ENCODE measurements at regions not wholly inside any gene's neighbourhood (a gene's known extent, or its start where the extent isn't known, plus 50 kb on each side); places are given as distances from the start of the nearest gene placed in this dataset.

DNA sequence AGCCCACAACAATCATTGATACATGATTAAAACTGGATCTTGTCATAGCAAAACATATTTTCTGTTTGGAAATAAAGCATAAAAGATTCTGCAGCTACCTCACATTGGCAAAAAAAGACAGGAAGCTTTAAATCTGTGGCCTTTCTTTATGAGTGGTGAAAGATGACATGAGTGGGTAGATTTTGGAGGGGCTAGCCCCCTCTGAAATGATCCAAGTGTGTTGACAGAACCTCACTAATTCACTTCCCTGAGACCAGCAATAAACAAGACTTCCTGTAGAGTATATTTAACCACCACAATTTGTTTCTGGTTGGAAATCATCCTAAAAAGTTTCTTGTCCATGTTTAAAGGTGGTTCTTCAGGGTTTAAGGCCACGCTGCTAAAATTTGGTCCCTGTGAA lies 530.8 kb downstream of the SPATA31D1 start:
- Histone ChIP-seq H3K14ac (ENCODE audit: low read length) (no peak overlapping the region), H2AFZ (ENCODE audit: insufficient read depth, low read length, poor library complexity) (no peak overlapping the region), H3K18ac (ENCODE audit: low read length) (no peak overlapping the region), H3K23ac (ENCODE audit: low read length) (no peak overlapping the region), H3K27me3 (ENCODE audit: insufficient read depth, low read length) (no peaks in the 10 kb centered on the region), H3K4me1 (ENCODE audit: control insufficient read depth in 1 of 2, insufficient read depth in 2 of 2, low read length in 2 of 2) (no peaks in the 10 kb centered on the region), H2AK5ac (ENCODE audit: low read length) (no peak overlapping the region), H3K4me2 (ENCODE audit: low read length) (no peak overlapping the region), H2BK120ac (ENCODE audit: insufficient read depth, low read length, poor library complexity) (no peak overlapping the region), H3K36me3 (ENCODE audit: control insufficient read depth in 1 of 2, insufficient read depth in 2 of 2, low read length in 2 of 2) (no peaks in the 10 kb centered on the region), H4K8ac (ENCODE audit: low read depth, low read length) (no peak overlapping the region), H3K4me3 (ENCODE audit: low read depth, low read length) (no peak overlapping the region), H3K27ac (ENCODE audit: low read depth, low read length) (no peak overlapping the region), H4K12ac (ENCODE audit: low read depth, low read length) (no peak overlapping the region), H4K91ac (ENCODE audit: low read depth, low read length) (no peak overlapping the region), H2BK12ac (ENCODE audit: low read length) (no peak overlapping the region), H3K79me1 (ENCODE audit: low read length) (no peaks in the 10 kb centered on the region), H3K9me3 (ENCODE audit: insufficient read depth, low read depth, low read length) (no peaks in the 10 kb centered on the region), H3K9ac (ENCODE audit: low read length) (no peak overlapping the region), H3K4ac (ENCODE audit: low read depth, low read length) (no peak overlapping the region), H2BK5ac (ENCODE audit: low read depth, low read length, poor library complexity) (no peak overlapping the region), H3K79me2 (ENCODE audit: control insufficient read depth, insufficient read depth, low read length, poor library complexity) (no peaks in the 10 kb centered on the region)
- WGBS (ENCODE audit: extremely low coverage, insufficient coverage, insufficient read length), result no CpG with 5 or more reads among the region's 1 CpG
- DNase-seq, result no peak

DNA sequence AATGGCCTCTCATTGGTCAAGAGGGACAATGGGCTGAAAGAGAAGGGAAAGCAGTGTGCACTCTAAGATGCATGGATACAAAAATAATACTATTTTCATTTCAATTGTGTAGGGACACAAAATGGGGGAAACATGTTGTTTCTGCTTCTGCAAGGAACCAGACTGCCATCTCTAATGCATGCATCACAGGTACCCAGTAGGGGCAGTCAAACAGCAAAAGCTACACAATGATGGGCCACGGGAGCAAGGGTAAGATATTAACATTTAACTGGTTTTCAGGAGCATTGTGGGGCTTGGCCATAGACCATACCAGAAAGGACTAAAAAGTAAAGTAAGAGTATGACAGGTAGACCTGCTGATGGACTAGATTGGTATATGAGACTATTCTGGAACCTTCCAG lies 535.8 kb downstream of the SPATA31D1 start:
- no peak overlapping the region for H3K4ac ChIP-seq (ENCODE audit: low read depth, low read length)
- no peak overlapping the region for H3K18ac ChIP-seq (ENCODE audit: low read length)
- H3K79me1 ChIP-seq (ENCODE audit: low read length), result no peaks in the 10 kb centered on the region
- H2BK12ac ChIP-seq (ENCODE audit: low read length), result no peak overlapping the region
- no peak overlapping the region for H3K4me2 ChIP-seq (ENCODE audit: low read length)
- no peak overlapping the region for H3K9ac ChIP-seq (ENCODE audit: low read length)
- H4K8ac ChIP-seq (ENCODE audit: low read depth, low read length), result no peak overlapping the region
- H3K79me2 ChIP-seq (ENCODE audit: control insufficient read depth, insufficient read depth, low read length, poor library complexity), result no peaks in the 10 kb centered on the region
- no peak overlapping the region for H3K27ac ChIP-seq (ENCODE audit: low read depth, low read length)
- no peak overlapping the region for H3K14ac ChIP-seq (ENCODE audit: low read length)
- WGBS (ENCODE audit: extremely low coverage, insufficient coverage, insufficient read length), result no CpG with 5 or more reads among the region's 1 CpG
- no peaks in the 10 kb centered on the region for H3K36me3 ChIP-seq (ENCODE audit: control insufficient read depth in 1 of 2, insufficient read depth in 2 of 2, low read length in 2 of 2)
- H3K4me1 ChIP-seq (ENCODE audit: control insufficient read depth in 1 of 2, insufficient read depth in 2 of 2, low read length in 2 of 2), result no peaks in the 10 kb centered on the region
- H3K27me3 ChIP-seq (ENCODE audit: insufficient read depth, low read length), result no peaks in the 10 kb centered on the region
- no peak overlapping the region for H4K12ac ChIP-seq (ENCODE audit: low read depth, low read length)
- no peak overlapping the region for H2BK120ac ChIP-seq (ENCODE audit: insufficient read depth, low read length, poor library complexity)
- no peak for DNase-seq
- no peaks in the 10 kb centered on the region for H3K9me3 ChIP-seq (ENCODE audit: insufficient read depth, low read depth, low read length)
- no peak overlapping the region for H3K23ac ChIP-seq (ENCODE audit: low read length)
- H4K91ac ChIP-seq (ENCODE audit: low read depth, low read length), result no peak overlapping the region
- H2AK5ac ChIP-seq (ENCODE audit: low read length), result no peak overlapping the region
- H3K4me3 ChIP-seq (ENCODE audit: low read depth, low read length), result no peak overlapping the region
- no peak overlapping the region for H2BK5ac ChIP-seq (ENCODE audit: low read depth, low read length, poor library complexity)
- no peak overlapping the region for H2AFZ ChIP-seq (ENCODE audit: insufficient read depth, low read length, poor library complexity)

DNA sequence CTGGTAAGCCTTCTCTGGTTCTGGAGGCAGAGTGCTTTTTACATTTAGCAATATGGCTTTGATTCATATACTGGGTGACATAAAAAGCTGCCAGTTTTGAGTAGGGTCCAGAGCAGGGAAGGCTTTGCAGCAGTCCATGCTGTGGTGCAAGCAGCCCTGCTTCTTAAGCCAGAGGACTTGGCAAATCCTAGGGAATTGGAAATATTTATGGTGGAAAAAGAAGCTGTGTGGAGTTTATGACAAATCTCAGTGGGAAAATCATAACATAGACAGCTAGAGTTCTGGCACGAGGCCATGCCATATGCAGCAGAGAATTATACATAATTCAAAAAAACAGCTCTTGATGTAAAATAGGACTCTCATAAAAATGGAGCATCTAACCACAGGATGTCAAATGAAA lies 536.4 kb downstream of the RASEF start:
- Histone ChIP-seq H3K79me1 (ENCODE audit: low read length) (no peaks in the 10 kb centered on the region), H3K14ac (ENCODE audit: low read length) (no peak overlapping the region), H2AFZ (ENCODE audit: insufficient read depth, low read length, poor library complexity) (no peak overlapping the region), H2BK120ac (ENCODE audit: insufficient read depth, low read length, poor library complexity) (no peak overlapping the region), H4K12ac (ENCODE audit: low read depth, low read length) (no peak overlapping the region), H3K23ac (ENCODE audit: low read length) (no peak overlapping the region), H4K8ac (ENCODE audit: low read depth, low read length) (no peak overlapping the region), H3K9ac (ENCODE audit: low read length) (no peak overlapping the region), H3K27me3 (ENCODE audit: insufficient read depth, low read length) (no peaks in the 10 kb centered on the region), H3K9me3 (ENCODE audit: insufficient read depth, low read depth, low read length) (no peaks in the 10 kb centered on the region), H2BK12ac (ENCODE audit: low read length) (no peak overlapping the region), H2BK5ac (ENCODE audit: low read depth, low read length, poor library complexity) (no peak overlapping the region), H3K36me3 (ENCODE audit: control insufficient read depth in 1 of 2, insufficient read depth in 2 of 2, low read length in 2 of 2) (no peaks in the 10 kb centered on the region), H3K18ac (ENCODE audit: low read length) (no peak overlapping the region), H3K4me1 (ENCODE audit: control insufficient read depth in 1 of 2, insufficient read depth in 2 of 2, low read length in 2 of 2) (no peaks in the 10 kb centered on the region), H2AK5ac (ENCODE audit: low read length) (no peak overlapping the region), H3K27ac (ENCODE audit: low read depth, low read length) (no peak overlapping the region), H3K4me2 (ENCODE audit: low read length) (no peak overlapping the region), H4K91ac (ENCODE audit: low read depth, low read length) (no peak overlapping the region), H3K4me3 (ENCODE audit: low read depth, low read length) (no peak overlapping the region), H3K79me2 (ENCODE audit: control insufficient read depth, insufficient read depth, low read length, poor library complexity) (no peaks in the 10 kb centered on the region), H3K4ac (ENCODE audit: low read depth, low read length) (no peak overlapping the region)
- DNase-seq, result no peak
- no CpG with 5 or more reads among the region's 1 CpG for WGBS (ENCODE audit: extremely low coverage, insufficient coverage, insufficient read length)

DNA sequence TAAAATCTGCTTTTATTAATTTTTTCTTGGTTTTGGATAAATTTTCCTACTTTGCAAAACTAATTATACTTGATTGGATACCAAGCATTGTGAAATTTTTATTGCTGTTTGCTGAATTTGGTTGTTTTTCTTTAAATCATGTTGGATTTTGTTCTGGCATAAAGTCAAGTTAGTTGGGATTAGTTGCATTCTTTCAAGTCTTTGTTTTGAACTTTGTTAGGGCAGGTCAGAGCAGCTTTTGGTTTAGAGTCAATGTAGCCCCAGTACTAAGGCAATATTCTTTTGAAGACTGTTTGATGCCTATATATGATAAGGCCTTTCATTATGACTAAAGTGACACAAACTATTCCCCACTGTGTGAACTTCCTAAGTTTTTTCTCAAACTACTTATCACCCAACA lies 531.1 kb downstream of the RASEF start:
- Histone ChIP-seq H3K4me1 (ENCODE audit: control insufficient read depth in 1 of 2, insufficient read depth in 2 of 2, low read length in 2 of 2) (no peaks in the 10 kb centered on the region), H3K23ac (ENCODE audit: low read length) (no peak overlapping the region), H3K79me2 (ENCODE audit: control insufficient read depth, insufficient read depth, low read length, poor library complexity) (no peaks in the 10 kb centered on the region), H2BK12ac (ENCODE audit: low read length) (no peak overlapping the region), H3K4ac (ENCODE audit: low read depth, low read length) (no peak overlapping the region), H3K36me3 (ENCODE audit: control insufficient read depth in 1 of 2, insufficient read depth in 2 of 2, low read length in 2 of 2) (no peaks in the 10 kb centered on the region), H2AFZ (ENCODE audit: insufficient read depth, low read length, poor library complexity) (no peak overlapping the region), H3K4me2 (ENCODE audit: low read length) (no peak overlapping the region), H3K4me3 (ENCODE audit: low read depth, low read length) (no peak overlapping the region), H3K18ac (ENCODE audit: low read length) (no peak overlapping the region), H3K14ac (ENCODE audit: low read length) (no peak overlapping the region), H4K8ac (ENCODE audit: low read depth, low read length) (no peak overlapping the region), H2AK5ac (ENCODE audit: low read length) (no peak overlapping the region), H3K9ac (ENCODE audit: low read length) (no peak overlapping the region), H3K79me1 (ENCODE audit: low read length) (no peaks in the 10 kb centered on the region), H4K91ac (ENCODE audit: low read depth, low read length) (no peak overlapping the region), H2BK120ac (ENCODE audit: insufficient read depth, low read length, poor library complexity) (no peak overlapping the region), H3K9me3 (ENCODE audit: insufficient read depth, low read depth, low read length) (no peaks in the 10 kb centered on the region), H4K12ac (ENCODE audit: low read depth, low read length) (no peak overlapping the region), H3K27me3 (ENCODE audit: insufficient read depth, low read length) (no peaks in the 10 kb centered on the region), H3K27ac (ENCODE audit: low read depth, low read length) (no peak overlapping the region), H2BK5ac (ENCODE audit: low read depth, low read length, poor library complexity) (no peak overlapping the region)
- no peak for DNase-seq

Measured in trophoblast cell (in vitro differentiated cells and primary cell).